HG03469 (cell line): ENCODE measurements at regions not wholly inside any gene's neighbourhood (a gene's known extent, or its start where the extent isn't known, plus 50 kb on each side); places are given as distances from the start of the nearest gene placed in this dataset.

Experiments
- ATAC-seq: cut with Tn5 transposase; IDR thresholded peaks from one replicate; pipeline ENCODE4 v1.9.1; 2021; ENCODE audit warnings: mild to moderate bottlenecking, moderate library complexity, moderate number of reproducible peaks; ENCODE audit not compliant: unreplicated experiment

DNA sequence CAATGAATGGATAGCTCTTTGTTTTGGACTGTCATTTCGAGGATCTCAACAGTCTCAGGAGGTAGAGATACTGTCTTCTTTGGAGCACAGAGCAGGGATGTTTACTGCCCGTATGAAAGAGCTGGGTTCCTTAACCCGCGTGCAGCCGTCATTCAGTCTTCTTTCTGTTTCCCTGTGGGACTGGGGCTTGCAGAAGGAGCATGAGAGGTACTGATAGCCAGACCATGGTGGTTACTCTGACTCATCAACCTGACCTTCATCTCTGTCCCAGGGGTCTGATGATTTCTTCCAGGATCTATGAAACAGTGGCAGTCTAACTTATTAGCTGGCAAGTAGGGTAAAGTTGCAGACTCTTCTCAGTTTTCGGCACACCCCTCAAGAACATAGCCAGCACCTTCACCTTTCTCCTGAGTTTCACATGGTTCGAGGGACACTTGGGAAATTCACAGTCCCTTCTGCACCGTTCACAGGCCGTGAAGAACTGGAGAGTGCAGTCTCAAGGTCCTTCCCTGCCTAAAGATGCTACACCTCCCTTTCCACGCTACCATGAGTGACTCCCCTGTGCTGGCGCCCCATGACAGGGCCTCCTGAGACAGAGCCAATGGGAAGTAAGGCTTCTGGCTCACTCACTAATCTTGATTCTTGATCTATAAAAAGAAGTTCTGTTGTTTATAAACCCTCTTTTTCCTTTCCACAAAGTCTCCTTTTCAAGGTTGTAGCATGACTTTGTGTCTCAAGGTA lies 226.2 kb downstream of the MC4R start:
- peak; percentile 75 for ATAC-seq

DNA sequence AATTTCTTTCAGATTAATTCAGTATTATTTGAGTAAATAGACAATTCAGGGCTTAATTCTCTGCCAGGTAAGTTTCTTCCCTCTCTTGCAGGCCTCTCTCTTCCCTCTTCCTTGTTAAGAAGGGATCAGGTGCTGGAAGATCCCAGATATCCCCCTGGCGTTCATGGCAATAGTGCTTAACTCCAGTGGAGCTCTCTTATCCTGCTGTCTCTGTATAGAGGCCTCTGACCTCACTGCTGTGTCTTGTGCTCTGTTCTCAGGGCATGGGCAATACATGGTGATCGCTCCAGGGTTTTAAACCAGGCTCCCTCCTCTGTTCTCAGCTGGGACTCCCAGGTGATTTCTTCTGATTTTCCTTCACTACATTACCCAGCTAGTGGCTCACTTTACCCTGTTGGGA lies 226.8 kb downstream of the MC4R start:
- peak; percentile 8 for ATAC-seq

DNA sequence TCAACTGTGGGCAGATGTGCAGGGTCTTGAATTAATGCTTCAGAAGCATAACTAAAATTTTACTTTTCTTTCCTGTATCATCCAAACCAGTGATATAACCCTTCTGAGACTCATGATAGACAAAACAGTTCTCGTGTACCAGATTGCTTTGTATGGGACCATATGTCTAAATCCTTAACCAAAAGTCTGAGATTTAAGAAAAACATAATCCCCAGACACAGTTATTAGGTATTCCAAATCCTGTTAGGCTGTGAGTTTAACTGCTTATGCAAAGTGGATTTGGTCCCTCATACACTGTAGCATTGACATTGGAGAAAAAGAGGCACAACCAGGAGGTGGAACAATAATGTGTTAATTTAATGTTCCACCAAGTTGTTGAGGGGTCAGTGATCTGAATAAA lies 235.0 kb downstream of the PMAIP1 start:
- ATAC-seq = no peak

DNA sequence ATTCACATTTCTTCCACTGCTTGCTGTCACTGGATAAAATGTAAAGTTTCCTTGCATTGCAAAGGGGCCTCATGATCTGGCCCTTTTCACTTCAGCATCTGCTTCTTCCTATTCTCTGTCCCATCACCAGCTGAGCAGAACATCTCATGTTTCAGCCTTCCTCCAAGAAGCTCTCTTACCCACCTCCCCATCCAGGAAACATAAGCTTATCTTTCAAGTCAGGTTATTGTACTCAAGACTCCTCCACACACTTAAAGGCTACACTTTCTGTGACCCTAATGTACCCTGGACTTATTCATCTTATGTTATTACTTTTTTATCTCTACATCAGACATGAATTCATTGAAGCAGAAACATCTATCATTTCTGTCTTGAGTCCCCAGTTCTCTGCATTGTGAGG lies 230.5 kb downstream of the PMAIP1 start:
- ATAC-seq = no peak

DNA sequence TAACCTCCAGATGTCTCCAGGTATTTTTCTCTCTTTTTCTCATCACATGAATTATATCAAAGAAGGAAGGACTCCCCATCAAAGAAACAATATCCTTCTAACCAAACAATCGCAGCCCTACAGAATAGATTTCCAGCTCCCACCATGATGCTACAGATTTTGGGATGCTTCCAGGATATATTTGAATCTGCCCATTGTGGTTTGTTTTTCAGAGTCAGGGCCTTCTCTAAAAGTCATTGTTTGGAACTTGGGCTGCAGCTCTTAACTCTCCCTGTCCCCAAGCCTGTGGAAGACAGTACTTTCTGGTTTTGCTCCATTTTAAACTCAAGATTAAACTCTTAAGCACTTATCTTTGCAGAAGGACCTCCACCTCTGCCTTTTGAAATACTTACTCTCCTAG lies 223.2 kb downstream of the PMAIP1 start:
- no peak for ATAC-seq

DNA sequence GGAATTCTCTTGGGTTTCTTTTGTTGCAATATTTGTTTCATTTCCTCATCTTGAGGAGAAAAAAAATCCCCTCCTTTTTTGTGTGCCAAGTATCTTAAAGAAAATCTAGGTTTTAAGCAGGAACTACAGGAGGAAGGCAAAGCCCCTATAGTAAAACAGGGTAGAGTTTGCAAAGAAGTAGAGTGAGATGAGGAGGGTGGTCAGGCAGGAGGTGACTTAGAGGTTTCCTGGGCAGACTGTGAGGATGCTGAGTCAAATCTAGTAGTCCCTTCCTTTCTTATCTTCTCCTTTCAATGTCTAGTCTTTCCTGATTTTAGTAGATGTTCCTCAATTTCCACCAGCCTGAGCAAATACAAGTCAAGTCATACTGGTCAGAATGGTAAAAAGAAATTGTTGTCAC lies 222.5 kb downstream of the PMAIP1 start:
- no peak for ATAC-seq

DNA sequence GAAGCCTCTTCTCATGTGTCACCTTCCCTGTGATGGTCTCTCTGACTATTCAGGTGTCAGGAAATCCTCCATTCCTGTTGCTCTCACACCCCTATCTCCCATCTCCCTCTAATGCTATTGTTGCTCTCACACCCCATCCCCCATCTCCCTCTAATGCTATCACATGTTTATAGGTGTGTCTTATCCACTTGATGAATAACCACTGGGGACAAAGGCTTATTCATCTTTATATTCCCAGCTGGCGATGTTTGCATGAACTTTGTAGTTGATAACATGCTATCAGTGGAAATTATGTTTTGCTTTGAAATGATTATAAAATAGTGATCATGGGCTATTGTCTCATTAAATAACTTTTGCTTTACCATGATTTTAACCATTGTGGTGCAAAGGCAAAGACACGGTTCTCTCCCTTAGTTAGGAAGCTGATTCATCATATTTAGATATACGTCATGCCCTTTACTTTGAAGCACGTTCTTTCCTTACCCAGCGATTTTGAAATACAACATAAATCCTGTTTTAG lies 220.5 kb downstream of the PMAIP1 start:
- ATAC-seq = no peak

DNA sequence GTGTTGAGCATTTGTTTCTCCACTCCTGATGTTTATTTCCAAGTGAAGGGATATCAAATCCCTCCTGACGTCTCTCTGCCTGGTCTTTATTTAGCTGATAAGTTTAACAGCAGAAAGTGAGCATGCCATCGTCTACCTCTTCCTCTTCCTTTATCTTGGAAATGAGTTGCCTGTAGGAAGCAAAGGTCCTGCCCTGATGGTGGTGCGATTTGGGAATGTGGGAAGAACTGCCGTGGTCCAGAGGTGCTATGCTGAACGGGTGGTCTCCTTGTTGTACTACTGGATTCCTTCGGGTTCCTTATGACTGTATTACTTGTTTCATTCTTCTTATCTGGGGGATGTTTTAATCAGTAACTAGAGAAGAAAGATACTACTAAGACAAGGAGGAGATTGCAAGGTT lies 217.5 kb downstream of the PMAIP1 start:
- ATAC-seq = no peak

DNA sequence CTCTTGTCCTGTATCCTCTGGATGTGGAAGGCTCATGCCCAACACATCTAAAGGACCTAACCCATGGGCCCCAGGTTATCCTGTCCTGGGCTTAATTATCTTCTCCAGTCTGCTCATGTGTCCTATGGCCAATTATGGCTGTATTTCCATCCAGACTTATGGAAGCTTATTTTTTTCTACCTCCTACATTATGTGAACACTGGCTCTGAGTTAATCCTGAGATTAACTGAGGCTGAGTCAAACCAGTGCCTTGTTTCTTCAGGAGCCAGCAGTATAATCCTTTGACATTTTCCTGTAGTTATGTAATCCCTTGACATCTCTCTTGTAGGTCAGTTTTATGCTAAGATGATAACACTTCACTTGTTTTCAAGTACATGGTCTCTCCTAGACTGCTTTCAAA lies 213.6 kb downstream of the PMAIP1 start:
- no peak for ATAC-seq

DNA sequence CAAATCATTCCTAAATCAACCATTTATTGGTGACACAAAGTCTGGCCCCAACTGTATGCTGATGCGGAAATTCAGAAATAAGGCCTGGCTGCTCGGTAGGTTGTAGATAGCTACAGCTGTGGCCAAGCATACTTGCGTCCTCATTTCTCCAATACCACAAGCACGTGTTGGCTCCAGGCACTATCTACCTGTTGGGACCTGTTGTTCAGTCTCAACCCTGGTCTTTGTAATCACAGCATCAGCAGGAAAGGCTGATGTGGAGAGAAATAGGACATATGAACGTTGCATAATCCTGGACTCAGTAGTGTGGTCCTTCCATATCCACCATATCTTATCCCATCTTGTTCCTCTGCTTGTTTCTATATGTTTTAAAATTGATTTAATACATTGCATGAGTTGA lies 212.6 kb downstream of the PMAIP1 start:
- no peak for ATAC-seq

DNA sequence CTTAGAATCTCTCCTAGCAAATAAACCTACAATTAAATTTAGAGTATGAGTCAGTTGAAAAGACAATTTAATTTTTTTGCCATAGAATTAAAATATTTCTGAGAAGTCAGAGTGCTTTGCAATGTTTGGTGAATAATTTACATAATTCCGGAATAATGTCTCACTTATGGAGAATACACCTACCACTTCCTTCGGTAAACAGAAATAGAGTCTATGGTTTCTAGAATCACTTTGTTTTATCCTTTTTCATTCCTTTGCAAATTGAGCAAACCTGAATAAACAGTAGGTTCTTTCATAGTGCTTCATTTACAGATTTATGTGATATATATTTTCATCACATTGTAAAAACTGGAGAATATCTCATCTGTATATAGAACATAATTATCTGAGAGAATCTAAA lies 211.7 kb downstream of the PMAIP1 start:
- no peak for ATAC-seq

DNA sequence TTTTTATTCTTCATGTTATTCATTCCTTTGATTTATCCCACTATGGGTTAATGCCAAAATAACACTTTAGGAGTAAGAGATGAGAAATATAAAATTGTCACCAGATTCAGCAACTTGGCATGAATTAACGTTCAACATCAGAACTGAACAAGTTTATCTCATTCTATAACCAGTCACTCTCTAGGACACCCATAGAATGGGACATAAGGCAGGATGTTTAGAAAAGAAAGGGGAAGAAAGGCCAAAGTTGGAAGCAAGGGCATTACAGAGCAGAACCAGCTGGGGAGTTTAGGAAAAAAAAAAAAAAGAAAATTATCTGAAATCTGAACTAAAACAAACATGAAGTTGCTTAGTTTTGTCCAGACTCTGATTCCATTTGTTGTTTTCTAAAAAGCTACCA lies 211.0 kb downstream of the PMAIP1 start:
- ATAC-seq = no peak

DNA sequence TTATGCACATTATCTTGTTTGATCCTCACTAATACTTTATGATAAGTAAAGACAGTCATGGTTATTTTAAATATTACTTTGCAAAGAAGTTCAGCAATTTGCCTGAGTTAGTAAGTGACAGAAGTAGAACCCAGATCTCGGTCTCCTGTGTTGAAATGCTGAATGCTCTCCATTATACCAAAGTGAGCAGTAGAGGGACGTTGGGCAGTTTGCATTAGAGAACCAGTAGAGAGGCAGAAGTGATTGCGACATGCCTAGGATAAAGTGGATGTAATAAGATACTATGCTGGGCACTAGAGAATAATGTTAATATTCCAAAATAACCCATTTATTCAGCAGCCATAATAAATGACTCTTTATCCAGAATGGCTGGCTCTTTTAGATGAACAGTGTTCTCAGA lies 201.0 kb downstream of the PMAIP1 start:
- no peak for ATAC-seq

DNA sequence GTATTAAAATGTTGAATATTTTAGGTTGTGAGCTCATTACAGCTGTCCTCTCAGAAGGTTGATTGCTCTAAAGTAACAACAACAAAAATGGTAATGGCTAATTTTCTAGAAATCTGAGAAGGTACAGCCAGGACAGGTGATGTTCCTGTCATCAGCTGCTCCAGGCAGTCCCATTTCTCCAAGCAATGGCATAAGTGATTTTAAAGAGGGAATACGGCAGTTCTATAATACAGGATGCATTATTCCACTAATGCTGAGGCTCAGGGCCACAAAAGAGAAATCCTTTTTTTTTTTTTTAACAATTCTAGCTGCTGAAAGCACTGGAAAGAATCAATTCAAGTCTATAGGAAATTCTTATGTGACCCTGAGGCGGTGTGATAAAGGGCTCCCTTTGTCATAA lies 199.9 kb downstream of the PMAIP1 start:
- no peak for ATAC-seq

DNA sequence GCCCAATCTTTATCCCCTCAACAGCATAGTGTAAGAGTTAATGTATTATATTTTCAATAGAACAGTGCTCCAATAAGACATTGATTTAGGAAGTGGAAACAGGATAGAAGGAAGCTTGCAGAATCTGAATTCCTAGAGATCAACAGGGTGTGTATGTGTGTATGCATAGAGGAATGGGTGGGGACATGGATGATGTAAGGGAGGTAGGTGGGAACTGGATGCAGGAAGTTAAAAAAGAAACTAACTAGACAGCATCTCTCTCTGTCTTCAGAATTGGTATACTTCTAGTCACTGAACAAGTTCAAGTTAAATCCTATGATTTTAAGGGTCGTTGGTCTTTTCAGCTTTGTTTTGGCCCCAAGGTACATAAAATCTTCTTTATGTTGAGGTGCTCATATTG lies 196.6 kb downstream of the PMAIP1 start:
- ATAC-seq = no peak

DNA sequence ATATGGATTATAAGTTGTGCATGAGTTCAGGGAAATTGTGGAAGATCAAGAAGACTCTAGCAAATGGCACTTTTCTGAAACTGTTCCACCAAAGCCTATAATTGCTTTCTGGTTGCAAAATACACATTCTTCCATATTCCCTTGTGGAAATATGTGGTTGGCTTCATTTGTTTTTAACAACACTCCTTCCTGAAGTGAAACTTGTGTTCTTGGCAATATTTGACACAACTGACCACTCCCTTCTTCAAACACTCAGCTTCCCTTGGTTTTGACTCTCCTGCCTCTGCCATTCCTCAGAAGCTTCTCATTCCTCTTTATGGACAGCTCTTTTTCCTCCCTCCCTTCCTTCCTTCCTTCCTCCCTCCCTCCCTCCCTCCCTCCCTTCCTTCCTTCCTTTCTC lies 192.3 kb downstream of the PMAIP1 start:
- no peak for ATAC-seq

DNA sequence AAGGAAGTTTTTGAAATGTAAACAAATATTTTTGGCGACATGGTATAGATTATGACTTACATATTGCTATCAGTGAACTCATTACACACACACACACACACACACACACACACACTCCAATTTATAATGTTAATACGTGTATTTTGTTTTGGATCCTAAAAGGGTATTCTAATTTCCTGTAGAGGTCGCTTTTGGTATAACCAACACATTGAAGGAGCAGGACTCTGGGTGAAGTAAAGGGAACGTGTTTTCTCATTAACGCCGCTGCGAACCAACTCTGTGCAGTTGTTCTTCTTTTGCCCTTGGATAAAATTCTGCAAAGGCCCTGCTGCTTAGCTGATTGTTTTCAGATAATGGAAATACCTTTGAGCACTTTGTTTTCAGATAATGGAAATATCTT lies 190.4 kb downstream of the PMAIP1 start:
- ATAC-seq = no peak

DNA sequence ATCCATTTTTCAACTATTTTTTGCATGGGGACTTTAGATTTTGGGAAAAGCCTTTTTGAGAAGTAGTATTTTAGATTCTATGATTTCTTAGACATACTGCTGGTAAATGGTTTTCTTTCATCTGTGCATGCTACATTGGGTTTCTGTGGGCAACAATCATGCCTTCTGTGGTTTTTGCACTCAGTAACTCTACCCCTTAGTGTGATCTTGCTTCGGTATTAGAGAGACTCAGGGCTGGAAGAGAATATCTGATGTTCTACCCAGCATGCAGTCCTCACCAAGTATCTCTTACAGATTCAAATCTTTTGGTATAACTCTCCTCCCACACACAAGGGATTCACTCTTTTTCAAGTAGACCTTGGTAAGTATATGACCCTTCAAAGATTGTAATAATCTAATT lies 183.0 kb downstream of the PMAIP1 start:
- ATAC-seq = peak; percentile 72

DNA sequence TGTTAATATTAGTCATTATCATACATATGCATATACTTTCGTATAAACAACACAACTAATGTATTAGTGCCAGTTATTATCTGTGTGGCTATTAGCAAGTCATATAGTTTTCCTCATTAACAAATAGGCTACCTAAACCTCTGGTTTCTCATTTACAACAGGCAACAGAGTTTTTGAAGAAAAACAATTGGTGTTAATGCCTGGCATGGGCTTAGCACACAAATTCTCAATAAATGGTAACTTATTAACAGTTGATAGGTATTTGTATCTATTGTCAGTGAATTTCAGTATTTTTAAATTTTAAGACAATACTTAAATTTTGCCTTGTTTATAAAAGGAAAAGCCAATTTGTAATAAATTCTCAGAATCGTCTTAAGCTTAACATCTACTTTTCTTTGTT lies 182.5 kb downstream of the PMAIP1 start:
- ATAC-seq = no peak

DNA sequence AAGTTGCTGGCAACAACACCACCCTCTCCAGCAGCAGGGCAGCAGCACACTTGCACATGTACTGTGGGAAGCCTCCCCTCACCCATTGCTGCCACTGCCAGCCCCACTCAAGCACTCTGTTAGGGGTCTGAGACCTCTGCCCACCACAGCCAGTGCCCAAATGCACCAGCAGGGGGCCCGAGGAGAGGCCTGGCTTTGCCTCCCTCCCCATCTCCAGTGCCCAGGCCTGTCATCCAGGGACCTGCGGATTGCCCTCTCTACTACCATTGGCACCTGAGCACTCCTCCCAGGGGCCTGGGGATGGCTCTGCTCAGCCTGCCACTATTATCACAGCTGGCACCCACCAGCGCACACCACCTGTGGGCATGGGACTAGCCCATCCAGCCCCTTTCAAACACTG lies 175.7 kb downstream of the PMAIP1 start:
- no peak for ATAC-seq

DNA sequence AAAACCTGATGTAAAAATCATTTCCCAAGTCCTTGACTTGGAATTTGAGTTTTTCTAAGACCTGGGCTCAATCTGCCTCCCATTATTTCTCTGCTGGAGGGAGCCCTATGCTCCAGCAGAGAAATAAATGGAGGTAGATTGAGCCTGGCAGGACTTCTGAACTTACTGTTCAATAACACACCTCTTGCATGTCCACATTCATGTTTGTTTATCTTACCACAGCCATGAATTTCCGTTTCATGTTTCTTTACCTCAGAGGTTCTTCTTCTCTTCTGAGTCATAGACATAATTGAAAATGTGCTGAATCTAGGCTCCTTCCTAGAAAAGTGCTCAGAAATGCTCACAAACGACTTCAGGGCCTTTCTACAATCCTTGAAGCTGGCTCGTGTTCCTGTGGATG lies 170.8 kb downstream of the PMAIP1 start:
- ATAC-seq = no peak

DNA sequence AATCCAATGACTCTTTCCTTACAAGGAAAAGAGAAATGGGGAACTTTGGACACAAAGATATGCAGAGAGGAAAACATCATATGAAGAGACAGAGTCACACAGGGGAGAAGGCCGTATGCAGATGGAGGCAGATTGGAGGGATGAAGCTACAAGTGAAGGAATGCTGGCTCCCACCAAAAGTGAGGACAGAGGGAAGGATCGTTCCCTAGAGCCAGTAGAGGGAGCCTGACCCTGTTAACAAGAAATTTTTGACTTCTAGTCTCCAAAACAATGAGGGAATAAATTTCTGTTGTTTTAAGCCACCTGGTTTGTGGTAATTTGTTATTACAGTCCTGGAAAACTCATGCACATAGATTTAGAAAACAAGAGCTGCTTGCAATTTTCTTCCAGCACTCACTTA lies 169.3 kb downstream of the PMAIP1 start:
- no peak for ATAC-seq
